PC-3 (cell line): ENCODE measurements at regions not wholly inside any gene's neighbourhood (a gene's known extent, or its start where the extent isn't known, plus 50 kb on each side); places are given as distances from the start of the nearest gene placed in this dataset.

ENCODE experiments used
- ATAC-seq: fragments of 200-7000 bp; cut with Tn5 transposase; 2 replicates; pipeline ENCODE4 v1.9.1; 2020; ENCODE audit warnings: mild to moderate bottlenecking, moderate library complexity
- BruUV-seq: library from RNA; stranded (reverse); fragments of 400-500 nt; replicated peaks from 2 replicates; lab custom pipeline; 2021; lab: Mats Ljungman, UMichigan
- CTCF ChIA-PET: fragments of 300-600 bp; sonication (Branson Sonifier 250); formaldehyde crosslinking; loops from one replicate; lab custom pipeline; 2022; ENCODE audit warnings: antibody characterized with exemption; lab: Charles Lee
- POLR2A ChIA-PET: fragments of 300-600 bp; sonication (Branson Sonifier 250); formaldehyde crosslinking; loops from one replicate; lab custom pipeline; 2022; ENCODE audit warnings: antibody characterized with exemption; ENCODE audit not compliant: unreplicated experiment; lab: Charles Lee
- DNase-seq: peaks from one replicate; pipeline ENCODE4 v3.0.0-alpha.2; 2015
- H2AFZ ChIP-seq: fragments of 300-600 bp; sonication (generic); 2 replicates; pipeline ENCODE4 v1.6.0; 2016; ENCODE audit warnings: antibody characterized with exemption, low read length
- H3F3A ChIP-seq: fragments of 300-600 bp; sonication (generic); one replicate; pipeline ENCODE4 v1.6.0; 2017; ENCODE audit warnings: antibody characterized with exemption, low read length, control low read depth, mild to moderate bottlenecking; ENCODE audit not compliant: unreplicated experiment
- H3K27ac ChIP-seq: fragments of 300-600 bp; sonication (generic); 2 replicates; pipeline ENCODE4 v1.5.1; 2016; ENCODE audit warnings: mild to moderate bottlenecking, low read length
- H3K27me3 ChIP-seq: fragments of 300-600 bp; sonication (generic); 2 replicates; pipeline ENCODE4 v1.6.1; 2016; ENCODE audit warnings: low read length, mixed read lengths
- H3K36me3 ChIP-seq: fragments of 300-600 bp; sonication (generic); 2 replicates; pipeline ENCODE4 v1.6.1; 2016; ENCODE audit warnings: low read depth, mixed run types, low read length, mixed read lengths
- H3K4me1 ChIP-seq: fragments of 300-600 bp; sonication (generic); 2 replicates; pipeline ENCODE4 v1.5.1; 2016; ENCODE audit warnings: low read length; ENCODE audit not compliant: insufficient read depth
- H3K4me2 ChIP-seq: fragments of 300-600 bp; sonication (generic); 2 replicates; pipeline ENCODE4 v1.6.0; 2016; ENCODE audit warnings: low read length
- H3K4me3 ChIP-seq: fragments of 300-600 bp; sonication (generic); 2 replicates; pipeline ENCODE4 v1.5.1; 2016; ENCODE audit warnings: mild to moderate bottlenecking, low read length, mixed read lengths
- H3K79me2 ChIP-seq: fragments of 300-600 bp; sonication (generic); 2 replicates; pipeline ENCODE4 v1.6.1; 2017; ENCODE audit warnings: low read length, mixed read lengths
- H3K9ac ChIP-seq: fragments of 300-600 bp; sonication (generic); 2 replicates; pipeline ENCODE4 v1.6.0; 2016; ENCODE audit warnings: mild to moderate bottlenecking, low read length
- H3K9me2 ChIP-seq: fragments of 300-600 bp; sonication (generic); replicated peaks from 2 replicates; pipeline ENCODE4 v1.6.1; 2016; ENCODE audit warnings: mixed run types, low read length, mixed read lengths
- H3K9me3 ChIP-seq: fragments of 300-600 bp; sonication (generic); 2 replicates; pipeline ENCODE4 v1.6.1; 2016; ENCODE audit warnings: low read length, mixed read lengths
- H4K20me1 ChIP-seq: fragments of 300-600 bp; sonication (generic); 2 replicates; pipeline ENCODE4 v1.6.1; 2016; ENCODE audit warnings: low read length, mixed read lengths
- EZH2 ChIP-seq: fragments of 300-600 bp; sonication (generic); IDR thresholded peaks from one replicate; pipeline ENCODE4 v1.6.1; 2017; ENCODE audit warnings: antibody characterized with exemption, mild to moderate bottlenecking, low read length; ENCODE audit not compliant: unreplicated experiment
- EZH2phosphoT487 ChIP-seq: fragments of 300-600 bp; sonication (generic); IDR thresholded peaks from 2 replicates; pipeline ENCODE4 v1.6.1; 2018; ENCODE audit warnings: mild to moderate bottlenecking, antibody characterized with exemption, low read length, borderline replicate concordance
- intact Hi-C: fragments of 100-400 bp; cut with micrococcal nuclease; formaldehyde crosslinking; loops from 2 replicates; pipeline ENCODE4 v1.9.0; 2023
- TF ChIP-seq, protein P1 (sequence below): fragments of 300-600 bp; sonication (generic); conservative IDR thresholded peaks from 2 replicates; pipeline ENCODE4 v1.5.1; 2017; ENCODE audit warnings: antibody characterized with exemption, low read depth, mild to moderate bottlenecking, low read length

DNA sequence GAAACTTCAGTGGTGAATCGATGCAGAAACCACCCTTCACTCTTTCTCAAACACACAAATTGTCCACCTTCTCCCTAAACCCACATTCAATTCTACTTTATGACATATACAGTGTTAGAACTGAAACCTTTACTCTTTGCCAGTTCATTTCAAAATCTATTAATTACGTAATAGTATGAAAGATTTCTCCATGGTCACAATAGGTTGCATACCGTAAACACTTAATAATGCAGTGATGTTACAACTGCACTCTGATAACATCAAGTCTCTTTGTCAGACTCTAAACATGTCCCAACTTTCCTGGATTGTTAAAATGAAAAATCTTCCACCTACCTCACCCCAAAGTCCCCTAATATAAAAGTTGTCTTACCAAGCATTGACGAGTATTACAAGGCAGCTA lies 111.8 kb upstream of the PROK2 start:
- Histone ChIP-seq H3K9me3 (no peaks in the 10 kb centered on the region), H3K4me3 (no peak overlapping the region), H3K27ac (no peak overlapping the region), H3K79me2 (no peaks in the 10 kb centered on the region), H3K9me2 (no peaks in the 10 kb centered on the region), H3K27me3 (peaks cover 45% of the 10 kb centered on the region), H4K20me1 (no peaks in the 10 kb centered on the region), H3K4me1 (no peaks in the 10 kb centered on the region), H3K36me3 (no peaks in the 10 kb centered on the region), H3F3A (no peaks in the 10 kb centered on the region), H2AFZ (no peak overlapping the region), H3K9ac (no peak overlapping the region), H3K4me2 (no peak overlapping the region)
- ATAC-seq, result no peak
- no TSS peak for BruUV-seq
- CTCF ChIA-PET, result no interaction called here
- DNase-seq, result no peak
- intact Hi-C loops, result no loop called here
- POLR2A ChIA-PET, result no interaction called here
- TF ChIP-seq EZH2phosphoT487 (no peak), EZH2 (no peak)
- TF ChIP-seq, protein P1, sequence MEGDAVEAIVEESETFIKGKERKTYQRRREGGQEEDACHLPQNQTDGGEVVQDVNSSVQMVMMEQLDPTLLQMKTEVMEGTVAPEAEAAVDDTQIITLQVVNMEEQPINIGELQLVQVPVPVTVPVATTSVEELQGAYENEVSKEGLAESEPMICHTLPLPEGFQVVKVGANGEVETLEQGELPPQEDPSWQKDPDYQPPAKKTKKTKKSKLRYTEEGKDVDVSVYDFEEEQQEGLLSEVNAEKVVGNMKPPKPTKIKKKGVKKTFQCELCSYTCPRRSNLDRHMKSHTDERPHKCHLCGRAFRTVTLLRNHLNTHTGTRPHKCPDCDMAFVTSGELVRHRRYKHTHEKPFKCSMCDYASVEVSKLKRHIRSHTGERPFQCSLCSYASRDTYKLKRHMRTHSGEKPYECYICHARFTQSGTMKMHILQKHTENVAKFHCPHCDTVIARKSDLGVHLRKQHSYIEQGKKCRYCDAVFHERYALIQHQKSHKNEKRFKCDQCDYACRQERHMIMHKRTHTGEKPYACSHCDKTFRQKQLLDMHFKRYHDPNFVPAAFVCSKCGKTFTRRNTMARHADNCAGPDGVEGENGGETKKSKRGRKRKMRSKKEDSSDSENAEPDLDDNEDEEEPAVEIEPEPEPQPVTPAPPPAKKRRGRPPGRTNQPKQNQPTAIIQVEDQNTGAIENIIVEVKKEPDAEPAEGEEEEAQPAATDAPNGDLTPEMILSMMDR, result no peak

DNA sequence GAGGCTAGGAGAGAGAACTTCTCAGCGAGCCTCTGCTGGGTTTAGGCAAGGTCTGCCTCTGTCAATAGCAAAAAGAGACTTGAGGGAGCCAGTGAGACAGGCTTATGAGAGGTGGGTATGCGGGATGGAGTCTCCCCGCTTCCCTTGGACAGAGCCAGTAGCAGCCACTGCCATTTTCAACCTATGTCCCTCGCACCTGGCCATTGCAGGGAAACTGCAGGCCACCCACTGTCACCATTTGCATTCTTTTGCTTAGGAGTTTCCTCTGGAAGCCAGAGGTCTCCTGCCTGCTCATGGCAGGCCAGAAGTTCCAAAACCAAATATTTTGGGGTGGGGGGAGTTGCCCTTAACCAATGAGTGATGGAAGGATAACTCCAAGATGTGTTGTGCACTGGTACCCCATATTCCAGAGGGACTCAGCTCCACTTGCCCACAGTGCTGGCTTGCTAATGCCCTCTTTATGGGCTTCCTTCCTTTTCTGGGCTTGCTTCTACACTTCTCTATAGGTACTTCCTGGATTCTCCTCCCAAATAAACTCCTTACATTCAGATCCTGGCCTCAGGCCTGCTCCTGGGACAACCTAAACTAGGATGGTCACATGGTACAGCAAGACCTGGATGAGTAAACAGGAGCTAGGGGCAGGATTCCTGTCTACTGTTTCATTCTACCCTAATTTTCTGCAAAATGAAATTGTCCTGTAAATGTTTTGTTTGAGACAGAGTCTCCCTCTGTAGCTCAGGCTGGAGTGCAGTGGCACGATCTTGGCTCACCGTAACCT lies 108.9 kb upstream of the PROK2 start:
- no peak overlapping the region for H3K9ac ChIP-seq
- no peak for ATAC-seq
- ChIA-PET CTCF (no interaction called here), POLR2A (no interaction called here)
- H3K9me3 ChIP-seq, result no peaks in the 10 kb centered on the region
- H2AFZ ChIP-seq, result no peak overlapping the region
- no peaks in the 10 kb centered on the region for H3K36me3 ChIP-seq
- no peak for TF ChIP-seq EZH2phosphoT487
- TF ChIP-seq, protein P1, result no peak
- TF ChIP-seq EZH2, result no peak
- H3F3A ChIP-seq, result no peaks in the 10 kb centered on the region
- intact Hi-C loops, result no loop called here
- DNase-seq, result no peak
- no peak overlapping the region for H3K27ac ChIP-seq
- H3K4me1 ChIP-seq, result no peaks in the 10 kb centered on the region
- no peak overlapping the region for H3K4me2 ChIP-seq
- no TSS peak for BruUV-seq
- no peaks in the 10 kb centered on the region for H3K79me2 ChIP-seq
- H3K4me3 ChIP-seq, result no peak overlapping the region
- H3K9me2 ChIP-seq, result no peaks in the 10 kb centered on the region
- H4K20me1 ChIP-seq, result no peaks in the 10 kb centered on the region
- peaks cover 53% of the 10 kb centered on the region for H3K27me3 ChIP-seq

DNA sequence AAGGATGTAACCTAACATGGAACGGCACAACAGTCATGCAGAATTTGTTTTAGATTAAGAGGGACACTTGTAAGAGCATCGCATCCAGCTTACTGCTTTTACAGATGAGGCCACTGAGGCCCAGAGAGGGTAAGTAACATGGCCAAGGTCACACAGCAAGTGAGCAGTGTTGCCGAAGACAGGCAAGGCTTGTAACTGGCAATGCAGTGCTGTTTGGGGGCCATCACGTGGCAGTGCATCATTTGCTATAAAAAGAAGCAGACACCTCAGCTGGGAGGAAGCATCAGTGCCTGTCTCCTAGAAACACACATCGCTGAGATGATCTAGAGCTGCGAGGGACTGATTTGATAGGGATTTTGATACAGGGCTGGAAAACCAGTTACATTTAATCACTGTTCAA lies 108.2 kb upstream of the PROK2 start:
- CTCF ChIA-PET, result no interaction called here
- no peaks in the 10 kb centered on the region for H3K4me1 ChIP-seq
- H2AFZ ChIP-seq, result no peak overlapping the region
- no peak for DNase-seq
- H3K4me2 ChIP-seq, result no peak overlapping the region
- no peaks in the 10 kb centered on the region for H3K9me2 ChIP-seq
- TF ChIP-seq, protein P1, result no peak
- TF ChIP-seq EZH2phosphoT487 (no peak), EZH2 (no peak)
- no peak for ATAC-seq
- no peaks in the 10 kb centered on the region for H3K79me2 ChIP-seq
- H3K4me3 ChIP-seq, result no peak overlapping the region
- H3K9ac ChIP-seq, result no peak overlapping the region
- no peaks in the 10 kb centered on the region for H3F3A ChIP-seq
- no peak overlapping the region for H3K27ac ChIP-seq
- POLR2A ChIA-PET, result no interaction called here
- H3K36me3 ChIP-seq, result no peaks in the 10 kb centered on the region
- intact Hi-C loops, result no loop called here
- no peaks in the 10 kb centered on the region for H4K20me1 ChIP-seq
- H3K27me3 ChIP-seq, result peaks cover 58% of the 10 kb centered on the region
- H3K9me3 ChIP-seq, result no peaks in the 10 kb centered on the region
- no TSS peak for BruUV-seq
